ENCODE measurements at regions not wholly inside any gene's neighbourhood (a gene's known extent, or its start where the extent isn't known, plus 50 kb on each side); places are given as distances from the start of the nearest gene placed in this dataset.

DNA sequence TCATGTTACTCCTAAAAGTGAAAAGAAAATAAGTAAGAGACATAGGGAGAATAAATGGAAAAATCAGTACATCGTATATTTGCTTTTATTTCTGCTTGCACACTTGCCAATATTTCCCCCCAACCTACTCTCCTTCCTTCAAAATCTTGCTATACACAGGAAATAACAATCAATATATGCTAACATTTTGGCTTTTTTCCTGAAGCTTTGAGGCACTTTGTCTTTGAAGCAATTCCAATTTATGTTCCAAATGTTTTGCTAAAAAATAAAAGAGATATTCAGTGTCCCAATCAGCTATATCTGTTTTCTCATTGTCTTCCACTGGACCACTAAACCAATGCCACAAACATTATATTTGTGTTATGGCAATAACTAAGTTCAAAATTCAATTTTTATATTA lies 184.0 kb upstream of the NEGR1 start:
- TF ChIP-seq, protein P1, sequence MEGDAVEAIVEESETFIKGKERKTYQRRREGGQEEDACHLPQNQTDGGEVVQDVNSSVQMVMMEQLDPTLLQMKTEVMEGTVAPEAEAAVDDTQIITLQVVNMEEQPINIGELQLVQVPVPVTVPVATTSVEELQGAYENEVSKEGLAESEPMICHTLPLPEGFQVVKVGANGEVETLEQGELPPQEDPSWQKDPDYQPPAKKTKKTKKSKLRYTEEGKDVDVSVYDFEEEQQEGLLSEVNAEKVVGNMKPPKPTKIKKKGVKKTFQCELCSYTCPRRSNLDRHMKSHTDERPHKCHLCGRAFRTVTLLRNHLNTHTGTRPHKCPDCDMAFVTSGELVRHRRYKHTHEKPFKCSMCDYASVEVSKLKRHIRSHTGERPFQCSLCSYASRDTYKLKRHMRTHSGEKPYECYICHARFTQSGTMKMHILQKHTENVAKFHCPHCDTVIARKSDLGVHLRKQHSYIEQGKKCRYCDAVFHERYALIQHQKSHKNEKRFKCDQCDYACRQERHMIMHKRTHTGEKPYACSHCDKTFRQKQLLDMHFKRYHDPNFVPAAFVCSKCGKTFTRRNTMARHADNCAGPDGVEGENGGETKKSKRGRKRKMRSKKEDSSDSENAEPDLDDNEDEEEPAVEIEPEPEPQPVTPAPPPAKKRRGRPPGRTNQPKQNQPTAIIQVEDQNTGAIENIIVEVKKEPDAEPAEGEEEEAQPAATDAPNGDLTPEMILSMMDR (IDR thresholded peaks at IDR 0.05): no peak
- no peaks in the 10 kb centered on the region for H3K9me3 ChIP-seq
- no peaks in the 10 kb centered on the region for H3K4me1 ChIP-seq (ENCODE audit: control insufficient read depth in 1 of 2, low read depth in 2 of 2)
- no peaks in the 10 kb centered on the region for H3K36me3 ChIP-seq
- DNase-seq (ENCODE audit: low spot score) (no peak), ATAC-seq (ENCODE audit: insufficient number of reproducible peaks, low FRiP score, low read depth) (no peak)
- no peak overlapping the region for H3K4me3 ChIP-seq
- no peaks in the 10 kb centered on the region for H3K27me3 ChIP-seq (replicated peaks; ENCODE audit: insufficient read depth)
- no peak overlapping the region for H3K27ac ChIP-seq

- DNase-seq (ENCODE audit: low spot score): no peak
These were observed 180.0 kb upstream of the NEGR1 start for GRCh38 chr1:72462186-72462905.

GRCh38 chr1:72442262-72442661 lies 159.9 kb upstream of the NEGR1 start:
- DNase-seq (ENCODE audit: low spot score): no peak
- Histone ChIP-seq H3K4me3 (no peak overlapping the region), H3K9me3 (no peaks in the 10 kb centered on the region), H3K27ac (no peak overlapping the region), H3K4me1 (ENCODE audit: control insufficient read depth in 1 of 2, low read depth in 2 of 2) (no peaks in the 10 kb centered on the region), H3K27me3 (replicated peaks; ENCODE audit: insufficient read depth) (no peaks in the 10 kb centered on the region), H3K36me3 (no peaks in the 10 kb centered on the region)
- TF ChIP-seq, protein P1 (IDR thresholded peaks at IDR 0.05): no peak
- no peak for ATAC-seq (ENCODE audit: insufficient number of reproducible peaks, low FRiP score, low read depth)

More at GRCh38 chr1:72462186-72462905, 180.0 kb upstream of the NEGR1 start:
- TF ChIP-seq, protein P1 (IDR thresholded peaks at IDR 0.05): no peak
- H3K4me3 ChIP-seq: no peak overlapping the region
- no peaks in the 10 kb centered on the region for H3K27me3 ChIP-seq (replicated peaks; ENCODE audit: insufficient read depth)
- H3K9me3 ChIP-seq: no peaks in the 10 kb centered on the region
- no peaks in the 10 kb centered on the region for H3K4me1 ChIP-seq (ENCODE audit: control insufficient read depth in 1 of 2, low read depth in 2 of 2)
- no peak for ATAC-seq (ENCODE audit: insufficient number of reproducible peaks, low FRiP score, low read depth)
- H3K36me3 ChIP-seq: no peaks in the 10 kb centered on the region
- H3K27ac ChIP-seq: no peak overlapping the region

DNA sequence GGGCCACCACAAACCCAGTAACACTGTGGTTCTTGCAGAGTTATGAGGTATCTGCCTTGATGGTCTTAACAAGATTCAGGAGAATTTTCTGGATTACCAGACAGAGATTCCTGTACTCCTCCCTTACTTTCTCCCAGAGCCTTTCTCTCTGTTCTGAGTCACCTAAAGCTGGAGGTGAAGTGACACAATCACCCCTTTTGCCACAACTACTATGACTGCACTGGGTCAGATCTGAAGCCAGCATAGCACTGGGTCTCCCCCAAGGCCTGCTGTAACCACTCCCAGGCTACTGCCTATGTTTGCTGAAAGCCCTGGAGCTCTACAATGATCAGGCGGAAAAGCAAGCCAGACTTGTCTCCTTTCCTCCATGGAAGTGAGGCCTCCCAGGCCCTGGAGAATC lies 156.7 kb upstream of the NEGR1 start:
- no peak overlapping the region for H3K27ac ChIP-seq
- no peaks in the 10 kb centered on the region for H3K36me3 ChIP-seq
- no peak overlapping the region for H3K4me3 ChIP-seq
- ATAC-seq (ENCODE audit: insufficient number of reproducible peaks, low FRiP score, low read depth): no peak
- no peaks in the 10 kb centered on the region for H3K4me1 ChIP-seq (ENCODE audit: control insufficient read depth in 1 of 2, low read depth in 2 of 2)
- DNase-seq (ENCODE audit: low spot score): no peak
- TF ChIP-seq, protein P1 (IDR thresholded peaks at IDR 0.05): no peak
- H3K27me3 ChIP-seq (replicated peaks; ENCODE audit: insufficient read depth): no peaks in the 10 kb centered on the region
- no peaks in the 10 kb centered on the region for H3K9me3 ChIP-seq

DNA sequence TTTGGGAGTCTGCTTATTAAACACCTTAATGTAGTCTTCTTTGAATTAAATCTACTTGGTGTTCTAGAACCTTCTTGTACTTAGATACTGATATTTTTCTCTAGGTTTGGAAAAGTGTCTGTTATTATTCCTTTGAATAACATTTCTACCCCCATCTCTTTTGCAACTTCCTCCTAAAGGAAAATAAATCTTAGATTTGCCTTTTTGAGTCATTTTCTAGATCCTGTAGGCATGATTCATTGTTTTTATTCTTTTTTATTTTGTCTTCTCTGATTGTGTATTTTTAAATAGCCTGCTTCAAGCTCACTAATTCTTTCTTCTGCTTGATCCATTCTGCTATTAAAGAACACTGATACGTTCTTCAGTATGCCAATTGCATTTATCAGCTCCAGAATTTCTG lies 155.9 kb upstream of the NEGR1 start:
- Histone ChIP-seq H3K27ac (no peak overlapping the region), H3K27me3 (replicated peaks; ENCODE audit: insufficient read depth) (no peaks in the 10 kb centered on the region), H3K4me3 (no peak overlapping the region), H3K36me3 (no peaks in the 10 kb centered on the region), H3K4me1 (ENCODE audit: control insufficient read depth in 1 of 2, low read depth in 2 of 2) (no peaks in the 10 kb centered on the region), H3K9me3 (no peaks in the 10 kb centered on the region)
- ATAC-seq (ENCODE audit: insufficient number of reproducible peaks, low FRiP score, low read depth) (no peak), DNase-seq (ENCODE audit: low spot score) (no peak)
- TF ChIP-seq, protein P1 (IDR thresholded peaks at IDR 0.05): no peak

Measured in thoracic aorta (tissue), 2 donors.